ENCODE measurements at regions not wholly inside any gene's neighbourhood (a gene's known extent, or its start where the extent isn't known, plus 50 kb on each side); places are given as distances from the start of the nearest gene placed in this dataset.

GRCh38 chr20:56808117-56808725, 179.1 kb downstream of the TFAP2C start:
- Histone ChIP-seq H3K9ac (ENCODE audit: low read length in 3 of 3) (no peak overlapping the region), H3K9me3 (ENCODE audit: control insufficient read depth in 2 of 3, insufficient read depth in 1 of 3, low read length in 3 of 3) (no peaks in the 10 kb centered on the region), H3K4me3 (ENCODE audit: low read length in 3 of 3) (no peak overlapping the region), H3K36me3 (ENCODE audit: control insufficient read depth in 2 of 3, insufficient read depth in 3 of 3, low read length in 3 of 3) (no peaks in the 10 kb centered on the region), H3K27me3 (ENCODE audit: control insufficient read depth, insufficient read depth, low read length) (peaks cover 9% of the 10 kb centered on the region), H3K4me1 (ENCODE audit: control insufficient read depth in 2 of 3, insufficient read depth in 2 of 3, low read depth in 1 of 3, low read length in 3 of 3) (no peaks in the 10 kb centered on the region), H3K27ac (ENCODE audit: low read depth in 2 of 2, low read length in 2 of 2) (no peak overlapping the region)
- intact Hi-C loops (cut with DNase I): no loop called here
- no peak for TF ChIP-seq CTCF (IDR thresholded peaks at IDR 0.05; ENCODE audit: borderline replicate concordance, extremely low read depth, insufficient read depth)
- DNase-seq (peak in 1 of 5 donors; percentile 19), FAIRE-seq (no peak)

GRCh38 chr20:56808732-56809131, 179.6 kb downstream of the TFAP2C start:
- intact Hi-C loops (cut with DNase I): no loop called here
- Histone ChIP-seq H3K27ac (ENCODE audit: low read depth in 2 of 2, low read length in 2 of 2) (no peak overlapping the region), H3K9ac (ENCODE audit: low read length in 3 of 3) (no peak overlapping the region), H3K9me3 (ENCODE audit: control insufficient read depth in 2 of 3, insufficient read depth in 1 of 3, low read length in 3 of 3) (no peaks in the 10 kb centered on the region), H3K36me3 (ENCODE audit: control insufficient read depth in 2 of 3, insufficient read depth in 3 of 3, low read length in 3 of 3) (no peaks in the 10 kb centered on the region), H3K4me1 (ENCODE audit: control insufficient read depth in 2 of 3, insufficient read depth in 2 of 3, low read depth in 1 of 3, low read length in 3 of 3) (no peaks in the 10 kb centered on the region), H3K4me3 (ENCODE audit: low read length in 3 of 3) (no peak overlapping the region), H3K27me3 (ENCODE audit: control insufficient read depth, insufficient read depth, low read length) (peaks cover 9% of the 10 kb centered on the region)
- TF ChIP-seq CTCF (IDR thresholded peaks at IDR 0.05; ENCODE audit: borderline replicate concordance, extremely low read depth, insufficient read depth): no peak
- FAIRE-seq: no peak
- DNase-seq: peak in 2 of 5 donors; percentile 33

GRCh38 chr20:56809668-56810067, 180.6 kb downstream of the TFAP2C start:
- peaks cover 9% of the 10 kb centered on the region for H3K27me3 ChIP-seq (ENCODE audit: control insufficient read depth, insufficient read depth, low read length)
- no peak for FAIRE-seq
- intact Hi-C loops (cut with DNase I): no loop called here
- no peak overlapping the region for H3K9ac ChIP-seq (ENCODE audit: low read length in 3 of 3)
- no peak for TF ChIP-seq CTCF (IDR thresholded peaks at IDR 0.05; ENCODE audit: borderline replicate concordance, extremely low read depth, insufficient read depth)
- DNase-seq: no peak
- no peaks in the 10 kb centered on the region for H3K9me3 ChIP-seq (ENCODE audit: control insufficient read depth in 2 of 3, insufficient read depth in 1 of 3, low read length in 3 of 3)
- H3K27ac ChIP-seq (ENCODE audit: low read depth in 2 of 2, low read length in 2 of 2): no peak overlapping the region
- no peak overlapping the region for H3K4me3 ChIP-seq (ENCODE audit: low read length in 3 of 3)
- H3K4me1 ChIP-seq (ENCODE audit: control insufficient read depth in 2 of 3, insufficient read depth in 2 of 3, low read depth in 1 of 3, low read length in 3 of 3): no peaks in the 10 kb centered on the region
- no peaks in the 10 kb centered on the region for H3K36me3 ChIP-seq (ENCODE audit: control insufficient read depth in 2 of 3, insufficient read depth in 3 of 3, low read length in 3 of 3)

- Histone ChIP-seq H3K27me3 (ENCODE audit: control insufficient read depth, insufficient read depth, low read length) (peaks cover 5% of the 10 kb centered on the region), H3K4me1 (ENCODE audit: control insufficient read depth in 2 of 3, insufficient read depth in 2 of 3, low read depth in 1 of 3, low read length in 3 of 3) (no peaks in the 10 kb centered on the region), H3K36me3 (ENCODE audit: control insufficient read depth in 2 of 3, insufficient read depth in 3 of 3, low read length in 3 of 3) (no peaks in the 10 kb centered on the region), H3K27ac (ENCODE audit: low read depth in 2 of 2, low read length in 2 of 2) (no peak overlapping the region), H3K9ac (ENCODE audit: low read length in 3 of 3) (no peak overlapping the region), H3K4me3 (ENCODE audit: low read length in 3 of 3) (no peak overlapping the region), H3K9me3 (ENCODE audit: control insufficient read depth in 2 of 3, insufficient read depth in 1 of 3, low read length in 3 of 3) (no peaks in the 10 kb centered on the region)
- intact Hi-C loops (cut with DNase I): no loop called here
- no peak for FAIRE-seq
- TF ChIP-seq CTCF (IDR thresholded peaks at IDR 0.05; ENCODE audit: borderline replicate concordance, extremely low read depth, insufficient read depth): no peak
- no peak for DNase-seq
These were observed 181.0 kb downstream of the TFAP2C start for GRCh38 chr20:56810141-56810540.

All from kidney (tissue), 13 donors.